HepG2 (cell line): ENCODE measurements at regions not wholly inside any gene's neighbourhood (a gene's known extent, or its start where the extent isn't known, plus 50 kb on each side); places are given as distances from the start of the nearest gene placed in this dataset.

Source experiments
- ATAC-seq: fragments of 200-7000 bp; cut with Tn5 transposase; 3 replicates; pipeline ENCODE4 v1.9.1; 2020; ENCODE audit warnings: mild to moderate bottlenecking, moderate library complexity
- BruUV-seq: library from RNA; stranded (reverse); fragments of 400-500 nt; replicated peaks from 2 replicates; lab custom pipeline; 2021; lab: Mats Ljungman, UMichigan
- CTCF ChIA-PET: fragments of 300-600 bp; formaldehyde crosslinking; extraction: SDS; loops from one replicate; lab custom pipeline; 2021; ENCODE audit warnings: low total read pairs, inconsistent platforms, low intra/inter-chr PET ratio; lab: Yijun Ruan, JAX
- POLR2A ChIA-PET: fragments of 350-600 bp; sonication (Branson Sonifier 250); formaldehyde crosslinking; loops from one replicate; lab custom pipeline; 2020; ENCODE audit warnings: antibody characterized with exemption, inconsistent platforms; lab: Yijun Ruan, JAX
- DNase-seq: peaks from one replicate; pipeline ENCODE4 v3.0.0-alpha.2; 2015; ENCODE audit warnings: low spot score
- FAIRE-seq: peaks from 3 replicates; lab custom pipeline; 2011; peaks lifted over from hg19 to GRCh38; lab: Jason Lieb, UNC
- H2AFZ ChIP-seq: one replicate; pipeline ENCODE4 v1.6.1; 2011; ENCODE audit warnings: low read length, inconsistent platforms
- H3K27ac ChIP-seq: fragments of 300-600 bp; 3 replicates; pipeline ENCODE4 v1.8.0; 2011; ENCODE audit warnings: mixed run types, mild to moderate bottlenecking, mixed read lengths, low read length, inconsistent platforms; ENCODE audit not compliant: insufficient read depth; ENCODE audit errors: extremely low read length
- H3K27me3 ChIP-seq, 2 experiments: fragments of 200-600 bp in 1 of 2; 2 replicates in 1 of 2; 3 replicates in 1 of 2; pipeline versions ENCODE4 v1.6.0 to v1.8.0; 2011; ENCODE audit warnings: low read length in 2 of 2, mild to moderate bottlenecking in 2 of 2, moderate library complexity in 2 of 2, inconsistent platforms in 1 of 2; ENCODE audit not compliant: insufficient read depth in 2 of 2, control insufficient read depth in 1 of 2
- H3K36me3 ChIP-seq, 2 experiments: fragments of 200-600 bp in 1 of 2; replicated peaks in 1 of 2; 2 replicates in 1 of 2; 3 replicates in 1 of 2; pipeline versions ENCODE4 v1.5.1 to v1.8.0; 2011; ENCODE audit warnings: low read length in 2 of 2, inconsistent platforms in 1 of 2; ENCODE audit not compliant: insufficient read depth in 2 of 2, control insufficient read depth in 1 of 2
- H3K4me1 ChIP-seq: 2 replicates; pipeline ENCODE4 v1.5.1; 2012; ENCODE audit warnings: low read length, inconsistent platforms; ENCODE audit not compliant: insufficient read depth
- H3K4me2 ChIP-seq: 2 replicates; pipeline ENCODE4 v1.6.0; 2011; ENCODE audit warnings: low read depth, low read length, inconsistent platforms
- H3K4me3 ChIP-seq, 3 experiments: fragments of 200-600 bp in 1 of 3; sonication (generic), shearing (Covaris generic) in 1 of 3; replicated peaks in 1 of 3; 2 replicates each; pipeline ENCODE4 v1.5.1; 2011 to 2016; ENCODE audit warnings: low read length in 3 of 3, inconsistent platforms in 2 of 3, low read depth in 2 of 3, mild to moderate bottlenecking in 2 of 3, control low read depth in 1 of 3, mixed read lengths in 1 of 3; ENCODE audit not compliant: insufficient read depth in 1 of 3
- H3K79me2 ChIP-seq: one replicate; pipeline ENCODE4 v1.6.1; 2011; ENCODE audit warnings: low read length, inconsistent platforms; ENCODE audit not compliant: insufficient read depth
- H3K9ac ChIP-seq: 2 replicates; pipeline ENCODE4 v1.6.0; 2011; ENCODE audit warnings: mild to moderate bottlenecking, low read depth, low read length, inconsistent platforms; ENCODE audit not compliant: insufficient read depth
- H3K9me3 ChIP-seq: 2 replicates; pipeline ENCODE4 v1.5.1; 2012; ENCODE audit warnings: mild to moderate bottlenecking, low read length
- H4K20me1 ChIP-seq: 2 replicates; pipeline ENCODE4 v1.6.0; 2011; ENCODE audit warnings: inconsistent platforms, mild to moderate bottlenecking, low read length, moderate library complexity; ENCODE audit not compliant: insufficient read depth
- KLF11 ChIP-seq: IDR thresholded peaks from 2 replicates; pipeline ENCODE4 v1.6.1; 2016; ENCODE audit warnings: missing compliant biosample characterization
- KLF16 ChIP-seq, 2 experiments: sonication (generic) in 1 of 2; formaldehyde crosslinking in 1 of 2; IDR thresholded peaks; 2 replicates each; pipeline versions ENCODE4 v1.6.1 to v1.8.0; 2016 to 2023; ENCODE audit warnings: missing genetic modification reagents in 2 of 2, missing compliant biosample characterization in 1 of 2
- SALL1 ChIP-seq: sonication (generic); formaldehyde crosslinking; IDR thresholded peaks from 2 replicates; pipeline ENCODE4 v1.8.0; 2022; ENCODE audit warnings: mild to moderate bottlenecking, missing genetic modification reagents
- SPEN ChIP-seq: sonication (generic); formaldehyde crosslinking; IDR thresholded peaks from 2 replicates; pipeline ENCODE4 v1.5.1; 2020; ENCODE audit warnings: low read depth, mild to moderate bottlenecking, missing genetic modification reagents
- TOE1 ChIP-seq: sonication (generic); formaldehyde crosslinking; IDR thresholded peaks from 2 replicates; pipeline ENCODE4 v1.4.0; 2020; ENCODE audit warnings: mild to moderate bottlenecking, missing genetic modification reagents
- ZBTB7B ChIP-seq: sonication (generic); formaldehyde crosslinking; IDR thresholded peaks from 2 replicates; pipeline ENCODE4 v1.4.0; 2020; ENCODE audit warnings: missing genetic modification reagents
- ZFP1 ChIP-seq: IDR thresholded peaks from 2 replicates; pipeline ENCODE4 v1.6.1; 2016
- ZMYM4 ChIP-seq: sonication (generic); formaldehyde crosslinking; IDR thresholded peaks from 2 replicates; pipeline ENCODE4 v1.8.1; 2023; ENCODE audit warnings: mild to moderate bottlenecking, missing genetic modification reagents
- ZNF12 ChIP-seq: sonication (generic); formaldehyde crosslinking; IDR thresholded peaks from 2 replicates; pipeline ENCODE4 v1.5.0; 2020; ENCODE audit warnings: missing genetic modification reagents
- ZNF124 ChIP-seq: sonication (generic); formaldehyde crosslinking; IDR thresholded peaks from 2 replicates; pipeline ENCODE4 v1.4.0; 2020; ENCODE audit warnings: missing genetic modification reagents
- ZNF782 ChIP-seq: sonication (generic); formaldehyde crosslinking; IDR thresholded peaks from 2 replicates; pipeline ENCODE4 v1.4.0; 2020; ENCODE audit warnings: missing genetic modification reagents, mild to moderate bottlenecking, borderline replicate concordance
- ZNF841 ChIP-seq: sonication (generic); formaldehyde crosslinking; IDR thresholded peaks from 2 replicates; pipeline ENCODE4 v1.8.1; 2023; ENCODE audit warnings: missing genetic modification reagents, borderline replicate concordance
- ZSCAN20 ChIP-seq: sonication (generic); formaldehyde crosslinking; IDR thresholded peaks from 2 replicates; pipeline ENCODE4 v1.4.0; 2020; ENCODE audit warnings: missing genetic modification reagents, mild to moderate bottlenecking, borderline replicate concordance
- ZSCAN25 ChIP-seq: sonication (generic); formaldehyde crosslinking; IDR thresholded peaks from 2 replicates; pipeline ENCODE4 v1.8.0; 2022; ENCODE audit warnings: mild to moderate bottlenecking, missing genetic modification reagents
- WGBS: methylation state at CpG from one replicate; pipeline ENCODE4 v1.1.6; 2017; ENCODE audit warnings: low lambda C conversion rate; 5-methylcytosine and 5-hydroxymethylcytosine counted together
- in situ Hi-C: cut with HindIII; loops from 2 replicates; pipeline ENCODE4 v1.10.0; 2017; ENCODE audit warnings: low pct_unique_long_range_greater_than_20kb; ENCODE audit not compliant: extremely low pct_ligation_motif_present
- intact Hi-C: fragments of 100-400 bp; cut with micrococcal nuclease; formaldehyde crosslinking; loops from one replicate; pipeline ENCODE4 v1.10.0; 2022; ENCODE audit not compliant: unreplicated experiment
- TF ChIP-seq, protein P1 (sequence below): sonication (generic); formaldehyde crosslinking; IDR thresholded peaks from 2 replicates; pipeline ENCODE4 v1.8.0; 2022; ENCODE audit warnings: mild to moderate bottlenecking, missing genetic modification reagents, moderate library complexity
- TF ChIP-seq, protein P2 (sequence below): IDR thresholded peaks from 2 replicates; pipeline ENCODE4 v1.6.1; 2012; ENCODE audit warnings: inconsistent platforms
- TF ChIP-seq, protein P3 (sequence below): sonication (generic); formaldehyde crosslinking; IDR thresholded peaks from 2 replicates; pipeline ENCODE4 v1.4.0; 2020; ENCODE audit warnings: mild to moderate bottlenecking, low read depth, missing genetic modification reagents
- TF ChIP-seq, protein P4 (sequence below), 2 experiments: fragments of 450-650 bp in 1 of 2; sonication (generic) in 1 of 2; formaldehyde crosslinking; IDR thresholded peaks; 2 replicates each; pipeline versions ENCODE4 v1.5.0 to v1.8.0; 2020 to 2022; ENCODE audit warnings: mild to moderate bottlenecking in 1 of 2, missing genetic modification reagents in 1 of 2

DNA sequence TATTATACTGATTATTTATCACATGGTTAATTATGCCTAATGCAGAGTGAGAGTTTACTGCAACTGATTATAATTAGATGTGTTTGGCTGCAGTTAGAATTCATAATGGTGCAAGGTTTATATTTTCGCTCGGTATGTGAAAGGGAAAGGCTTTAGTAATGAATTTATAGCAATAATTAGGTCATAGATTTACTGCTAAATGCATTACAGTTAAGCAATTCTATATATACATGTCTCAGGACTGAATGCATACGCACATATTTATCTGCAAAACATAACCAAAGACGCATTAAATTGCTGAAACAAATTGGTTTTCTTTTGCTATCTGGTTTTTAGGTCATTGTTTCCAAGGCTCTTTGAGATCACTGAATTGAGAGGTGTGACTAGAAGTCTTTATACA is 428.1 kb upstream of the PDE3A start:
- DNase-seq (no peak), ATAC-seq (no peak), FAIRE-seq (no peak)
- TF ChIP-seq SPEN (CRISPR knock-in tag) (no peak), SALL1 (no peak), ZSCAN20 (no peak), ZNF841 (CRISPR knock-in tag) (no peak), KLF11 (CRISPR knock-in tag) (no peak), ZNF12 (CRISPR knock-in tag) (no peak), ZBTB7B (CRISPR knock-in tag) (no peak), ZNF124 (CRISPR knock-in tag) (no peak), ZMYM4 (no peak), KLF16 (CRISPR knock-in tag; IDR thresholded peaks at IDR 0.05) (no peak), TOE1 (CRISPR knock-in tag) (no peak), ZSCAN25 (CRISPR knock-in tag) (no peak), ZFP1 (CRISPR knock-in tag) (no peak), ZNF782 (CRISPR knock-in tag) (no peak)
- TF ChIP-seq, protein P1, sequence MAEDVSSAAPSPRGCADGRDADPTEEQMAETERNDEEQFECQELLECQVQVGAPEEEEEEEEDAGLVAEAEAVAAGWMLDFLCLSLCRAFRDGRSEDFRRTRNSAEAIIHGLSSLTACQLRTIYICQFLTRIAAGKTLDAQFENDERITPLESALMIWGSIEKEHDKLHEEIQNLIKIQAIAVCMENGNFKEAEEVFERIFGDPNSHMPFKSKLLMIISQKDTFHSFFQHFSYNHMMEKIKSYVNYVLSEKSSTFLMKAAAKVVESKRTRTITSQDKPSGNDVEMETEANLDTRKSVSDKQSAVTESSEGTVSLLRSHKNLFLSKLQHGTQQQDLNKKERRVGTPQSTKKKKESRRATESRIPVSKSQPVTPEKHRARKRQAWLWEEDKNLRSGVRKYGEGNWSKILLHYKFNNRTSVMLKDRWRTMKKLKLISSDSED (CRISPR knock-in tag) = no peak
- TF ChIP-seq, protein P2, sequence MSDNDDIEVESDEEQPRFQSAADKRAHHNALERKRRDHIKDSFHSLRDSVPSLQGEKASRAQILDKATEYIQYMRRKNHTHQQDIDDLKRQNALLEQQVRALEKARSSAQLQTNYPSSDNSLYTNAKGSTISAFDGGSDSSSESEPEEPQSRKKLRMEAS = no peak
- TF ChIP-seq, protein P3, sequence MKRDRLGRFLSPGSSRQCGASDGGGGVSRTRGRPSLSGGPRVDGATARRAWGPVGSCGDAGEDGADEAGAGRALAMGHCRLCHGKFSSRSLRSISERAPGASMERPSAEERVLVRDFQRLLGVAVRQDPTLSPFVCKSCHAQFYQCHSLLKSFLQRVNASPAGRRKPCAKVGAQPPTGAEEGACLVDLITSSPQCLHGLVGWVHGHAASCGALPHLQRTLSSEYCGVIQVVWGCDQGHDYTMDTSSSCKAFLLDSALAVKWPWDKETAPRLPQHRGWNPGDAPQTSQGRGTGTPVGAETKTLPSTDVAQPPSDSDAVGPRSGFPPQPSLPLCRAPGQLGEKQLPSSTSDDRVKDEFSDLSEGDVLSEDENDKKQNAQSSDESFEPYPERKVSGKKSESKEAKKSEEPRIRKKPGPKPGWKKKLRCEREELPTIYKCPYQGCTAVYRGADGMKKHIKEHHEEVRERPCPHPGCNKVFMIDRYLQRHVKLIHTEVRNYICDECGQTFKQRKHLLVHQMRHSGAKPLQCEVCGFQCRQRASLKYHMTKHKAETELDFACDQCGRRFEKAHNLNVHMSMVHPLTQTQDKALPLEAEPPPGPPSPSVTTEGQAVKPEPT (CRISPR knock-in tag) = no peak
- TF ChIP-seq, protein P4, sequence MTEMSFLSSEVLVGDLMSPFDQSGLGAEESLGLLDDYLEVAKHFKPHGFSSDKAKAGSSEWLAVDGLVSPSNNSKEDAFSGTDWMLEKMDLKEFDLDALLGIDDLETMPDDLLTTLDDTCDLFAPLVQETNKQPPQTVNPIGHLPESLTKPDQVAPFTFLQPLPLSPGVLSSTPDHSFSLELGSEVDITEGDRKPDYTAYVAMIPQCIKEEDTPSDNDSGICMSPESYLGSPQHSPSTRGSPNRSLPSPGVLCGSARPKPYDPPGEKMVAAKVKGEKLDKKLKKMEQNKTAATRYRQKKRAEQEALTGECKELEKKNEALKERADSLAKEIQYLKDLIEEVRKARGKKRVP (CRISPR knock-in tag; IDR thresholded peaks at IDR 0.05) = no peak
- no peak overlapping the region for H3K9ac ChIP-seq
- no peak overlapping the region for H2AFZ ChIP-seq
- in situ Hi-C loops = no loop called here
- no peak overlapping the region for H3K4me2 ChIP-seq
- H3K79me2 ChIP-seq = no peaks in the 10 kb centered on the region
- H3K4me3 ChIP-seq = no peak overlapping the region
- no peaks in the 10 kb centered on the region for H4K20me1 ChIP-seq
- 4% methylated on average over 4 of the region's 4 CpGs for WGBS
- no peaks in the 10 kb centered on the region for H3K27me3 ChIP-seq
- no TSS peak for BruUV-seq
- ChIA-PET POLR2A (no interaction called here), CTCF (no interaction called here)
- no peak overlapping the region for H3K27ac ChIP-seq
- no peaks in the 10 kb centered on the region for H3K9me3 ChIP-seq
- H3K4me1 ChIP-seq = no peaks in the 10 kb centered on the region
- H3K36me3 ChIP-seq = no peaks in the 10 kb centered on the region
- intact Hi-C loops = no loop called here
